NCI-H1417 treated with DMSO at 0.1 percent for 48 hours (cell line): ENCODE measurements at regions not wholly inside any gene's neighbourhood (a gene's known extent, or its start where the extent isn't known, plus 50 kb on each side); places are given as distances from the start of the nearest gene placed in this dataset.

ENCODE experiments used
- DNase-seq: peaks from one replicate; lab custom pipeline; 2025; lab: John Stamatoyannopoulos, UW

GRCh38 chr1:29485096-29485925, 249.0 kb downstream of the PTPRU start:
- no peak for DNase-seq

GRCh38 chr1:29482991-29483390, 246.7 kb downstream of the PTPRU start:
- no peak for DNase-seq

GRCh38 chr1:29482064-29482463, 245.7 kb downstream of the PTPRU start:
- DNase-seq = no peak

- no peak for DNase-seq
Observed at GRCh38 chr1:29481031-29481430, 244.7 kb downstream of the PTPRU start.

- no peak for DNase-seq
Observed at GRCh38 chr1:29478879-29479278, 242.6 kb downstream of the PTPRU start.

GRCh38 chr1:29478151-29478791, 241.9 kb downstream of the PTPRU start:
- DNase-seq = no peak

GRCh38 chr1:29475326-29475725, 239.0 kb downstream of the PTPRU start:
- no peak for DNase-seq

GRCh38 chr1:29474274-29475244, 238.2 kb downstream of the PTPRU start:
- DNase-seq = no peak

GRCh38 chr1:29473161-29473855, 237.0 kb downstream of the PTPRU start:
- no peak for DNase-seq

GRCh38 chr1:29471487-29472313, 235.4 kb downstream of the PTPRU start:
- no peak for DNase-seq

GRCh38 chr1:29470788-29471119, 234.4 kb downstream of the PTPRU start:
- no peak for DNase-seq

- no peak for DNase-seq
Observed at GRCh38 chr1:29470087-29470787, 233.9 kb downstream of the PTPRU start.

GRCh38 chr1:29469457-29469856, 233.1 kb downstream of the PTPRU start:
- DNase-seq = no peak

GRCh38 chr1:29467989-29468900, 231.9 kb downstream of the PTPRU start:
- DNase-seq = no peak

GRCh38 chr1:29466258-29466657, 229.9 kb downstream of the PTPRU start:
- no peak for DNase-seq

GRCh38 chr1:29465755-29466154, 229.4 kb downstream of the PTPRU start:
- DNase-seq = no peak

- no peak for DNase-seq
Observed at GRCh38 chr1:29462096-29462495, 225.8 kb downstream of the PTPRU start.

GRCh38 chr1:29461115-29461739, 224.9 kb downstream of the PTPRU start:
- no peak for DNase-seq

GRCh38 chr1:29460694-29461093, 224.4 kb downstream of the PTPRU start:
- DNase-seq = no peak
